ENCODE measurements at regions not wholly inside any gene's neighbourhood (a gene's known extent, or its start where the extent isn't known, plus 50 kb on each side); places are given as distances from the start of the nearest gene placed in this dataset.

DNA sequence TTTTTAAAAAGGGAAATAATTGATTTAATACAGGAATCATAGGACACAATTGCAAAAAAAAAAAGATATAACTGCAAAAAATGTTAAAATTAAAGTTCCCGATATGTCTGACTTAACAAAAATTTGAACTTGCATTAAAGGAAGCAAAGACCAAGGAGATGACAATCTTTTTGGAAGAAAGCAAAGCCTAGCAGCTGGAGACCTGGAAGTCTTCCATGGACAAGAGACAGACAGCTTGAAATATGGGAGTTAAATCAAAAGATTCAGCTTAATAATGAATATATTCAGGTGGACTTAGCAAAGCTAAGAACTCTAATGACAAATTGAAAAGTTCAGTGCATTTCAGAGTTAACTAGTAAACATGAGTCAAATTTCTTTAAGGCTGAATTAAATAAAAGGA, 568.7 kb upstream of the RGMB start (continued):
- no peak for TF ChIP-seq RAD21 (IDR thresholded peaks at IDR 0.05 in 1 of 2, conservative IDR thresholded peaks at IDR 0.05 in 1 of 2; ENCODE audit: low read depth in 2 of 2, low read length in 2 of 2)

Data from H1 (cell line).